GM12878 (cell line): ENCODE measurements at regions not wholly inside any gene's neighbourhood (a gene's known extent, or its start where the extent isn't known, plus 50 kb on each side); places are given as distances from the start of the nearest gene placed in this dataset.

Experiments used
- ATAC-seq: fragments of 200-7000 bp; cut with Tn5 transposase; 3 replicates; pipeline ENCODE4 v1.9.1; 2020; ENCODE audit warnings: mild to moderate bottlenecking, moderate library complexity
- BruUV-seq: library from RNA; stranded (reverse); fragments of 400-500 nt; replicated peaks from 2 replicates; lab custom pipeline; 2021; lab: Mats Ljungman, UMichigan
- CTCF ChIA-PET: fragments of 300-600 bp; sonication (Branson Sonifier 250); formaldehyde crosslinking; extraction: SDS; loops from one replicate; lab custom pipeline; 2021; ENCODE audit warnings: inconsistent platforms; lab: Yijun Ruan, JAX
- POLR2A ChIA-PET: fragments of 350-600 bp; formaldehyde crosslinking; extraction: SDS; loops from one replicate; lab custom pipeline; 2021; ENCODE audit warnings: inconsistent platforms; lab: Charles Lee
- RAD21 ChIA-PET: fragments of 300-600 bp; sonication (Branson Sonifier 250); formaldehyde crosslinking; loops from one replicate; lab custom pipeline; 2023; ENCODE audit warnings: antibody characterized with exemption; ENCODE audit not compliant: unreplicated experiment; lab: Charles Lee
- SMC1A ChIA-PET: fragments of 300-600 bp; sonication (Branson Sonifier 250); formaldehyde crosslinking; loops from one replicate; lab custom pipeline; 2023; ENCODE audit not compliant: unreplicated experiment, uncharacterized antibody; lab: Charles Lee
- DNase-seq: peaks from one replicate; pipeline ENCODE4 v3.0.0-alpha.2; 2011; ENCODE audit warnings: low read depth, low spot score
- FAIRE-seq: peaks from 3 replicates; lab custom pipeline; 2011; peaks lifted over from hg19 to GRCh38; lab: Jason Lieb, UNC
- H2AFZ ChIP-seq: 2 replicates; pipeline ENCODE4 v1.6.0; 2011; ENCODE audit warnings: low read depth, low read length, control low read depth; ENCODE audit not compliant: control insufficient read depth
- H3K27ac ChIP-seq: 2 replicates; pipeline ENCODE4 v1.5.1; 2011; ENCODE audit warnings: control low read depth; ENCODE audit not compliant: control insufficient read depth, insufficient read depth
- H3K27me3 ChIP-seq, 2 experiments: replicated peaks in 1 of 2; 2 replicates each; pipeline versions ENCODE4 v1.6.0 to v1.6.1; 2011; ENCODE audit warnings: low read length in 1 of 2; ENCODE audit not compliant: control insufficient read depth in 2 of 2, insufficient read depth in 2 of 2
- H3K36me3 ChIP-seq, 2 experiments: 2 replicates each; pipeline ENCODE4 v1.5.1; 2011; ENCODE audit warnings: low read length in 1 of 2; ENCODE audit not compliant: control insufficient read depth in 2 of 2, insufficient read depth in 2 of 2
- H3K4me1 ChIP-seq: 2 replicates; pipeline ENCODE4 v1.6.1; 2011; ENCODE audit warnings: mild to moderate bottlenecking, low read length, moderate library complexity, mixed read lengths; ENCODE audit not compliant: control insufficient read depth, insufficient read depth
- H3K4me2 ChIP-seq: 2 replicates; pipeline ENCODE4 v1.6.0; 2011; ENCODE audit warnings: control low read depth; ENCODE audit not compliant: control insufficient read depth, insufficient read depth
- H3K4me3 ChIP-seq: fragments of 200-600 bp; sonication (generic); 2 replicates; pipeline ENCODE4 v1.5.1; 2016
- H3K79me2 ChIP-seq: 2 replicates; pipeline ENCODE4 v1.6.0; 2011; ENCODE audit warnings: low read length; ENCODE audit not compliant: control insufficient read depth, insufficient read depth
- H3K9ac ChIP-seq: 2 replicates; pipeline ENCODE4 v1.8.0; 2011; ENCODE audit warnings: low read length, control low read depth, mixed read lengths; ENCODE audit not compliant: control insufficient read depth, insufficient read depth
- H3K9me3 ChIP-seq: replicated peaks from 3 replicates; pipeline ENCODE4 v1.5.1; 2011; ENCODE audit warnings: mild to moderate bottlenecking, low read length; ENCODE audit not compliant: control insufficient read depth, insufficient read depth
- H4K20me1 ChIP-seq: 2 replicates; pipeline ENCODE4 v1.6.0; 2011; ENCODE audit not compliant: control insufficient read depth, insufficient read depth
- ATF3 ChIP-seq: IDR thresholded peaks from 2 replicates; pipeline ENCODE4 v1.6.1; 2011; ENCODE audit warnings: low read depth, mild to moderate bottlenecking, low read length, moderate library complexity, borderline replicate concordance; ENCODE audit errors: extremely low read depth
- CBX5 ChIP-seq: sonication (generic); IDR thresholded peaks from 2 replicates; pipeline ENCODE4 v1.6.1; 2016; ENCODE audit warnings: low read depth, moderate library complexity, mild to moderate bottlenecking, inconsistent platforms
- CREB1 ChIP-seq: IDR thresholded peaks from 2 replicates; pipeline ENCODE4 v1.6.1; 2012; ENCODE audit warnings: low read depth, mild to moderate bottlenecking, inconsistent platforms
- E4F1 ChIP-seq: fragments of 450-650 bp; IDR thresholded peaks from 2 replicates; pipeline ENCODE4 v1.6.1; 2018; ENCODE audit warnings: borderline replicate concordance, mild to moderate bottlenecking; ENCODE audit not compliant: partially characterized antibody
- HDAC2 ChIP-seq: fragments of 200-600 bp; sonication (generic); IDR thresholded peaks from 2 replicates; pipeline ENCODE4 v1.6.1; 2017
- MEF2A ChIP-seq: IDR thresholded peaks from 2 replicates; pipeline ENCODE4 v1.6.1; 2011; ENCODE audit warnings: low read depth, mild to moderate bottlenecking, low read length, moderate library complexity; ENCODE audit not compliant: insufficient read depth
- NFYB ChIP-seq: IDR thresholded peaks from 2 replicates; pipeline ENCODE4 v1.6.1; 2011; ENCODE audit warnings: low read depth, mild to moderate bottlenecking, low read length, improper control_type of control experiment, moderate library complexity; ENCODE audit not compliant: insufficient read depth
- PAX8 ChIP-seq: fragments of 450-650 bp; IDR thresholded peaks from 2 replicates; pipeline ENCODE4 v1.6.1; 2017; ENCODE audit warnings: mild to moderate bottlenecking, moderate library complexity
- RUNX3 ChIP-seq: IDR thresholded peaks from 2 replicates; pipeline ENCODE4 v1.6.1; 2012; ENCODE audit warnings: low read length, inconsistent platforms
- SPI1 ChIP-seq: IDR thresholded peaks from 2 replicates; pipeline ENCODE4 v1.6.1; 2011; ENCODE audit warnings: low read depth, mild to moderate bottlenecking, low read length, moderate library complexity, borderline replicate concordance; ENCODE audit not compliant: insufficient read depth
- WGBS: methylation state at CpG from one replicate; pipeline ENCODE4 v1.1.6; 2016; ENCODE audit warnings: low lambda C conversion rate; ENCODE audit not compliant: insufficient replicate concordance, insufficient coverage; ENCODE audit errors: missing lambda C conversion rate; 5-methylcytosine and 5-hydroxymethylcytosine counted together
- in situ Hi-C: fragments of 300-500 bp; cut with MboI; formaldehyde crosslinking; loops from 9 replicates; pipeline ENCODE4 v1.14.3; 2018; ENCODE audit warnings: mixed read lengths
- intact Hi-C: fragments of 100-400 bp; cut with micrococcal nuclease; formaldehyde crosslinking; loops from one replicate; pipeline ENCODE4 v1.14.2; 2022; ENCODE audit not compliant: unreplicated experiment

GRCh38 chr5:114184006-114184405 is 177.9 kb upstream of the KCNN2 start:
- Histone ChIP-seq H4K20me1 (no peaks in the 10 kb centered on the region), H3K79me2 (no peaks in the 10 kb centered on the region), H3K9ac (no peak overlapping the region), H3K27me3 (no peaks in the 10 kb centered on the region)
- ChIA-PET CTCF (no interaction called here), POLR2A (no interaction called here), SMC1A (no interaction called here)
- no TSS peak for BruUV-seq
- DNase-seq, result no peak
- in situ Hi-C loops (no loop called here), intact Hi-C loops (no loop called here)
- 0% methylated on average over 1 of the region's 1 CpG for WGBS
- TF ChIP-seq ATF3 (no peak), HDAC2 (no peak), CREB1 (no peak), RUNX3 (no peak), SPI1 (no peak), PAX8 (no peak), E4F1 (no peak), MEF2A (no peak), NFYB (no peak), CBX5 (no peak)
- TF ChIP-seq, all 136 proteins: peak for 0
- H3K36me3 ChIP-seq, result no peaks in the 10 kb centered on the region
- FAIRE-seq (no peak), ATAC-seq (no peak)
- H3K27ac ChIP-seq, result no peak overlapping the region
- H3K4me1 ChIP-seq, result no peaks in the 10 kb centered on the region
- H3K4me3 ChIP-seq, result no peak overlapping the region
- RAD21 ChIA-PET, result no interaction called here
- no peak overlapping the region for H3K4me2 ChIP-seq
- H3K9me3 ChIP-seq, result no peaks in the 10 kb centered on the region
- H2AFZ ChIP-seq, result no peak overlapping the region
